Heart right ventricle (tissue), 16 donors: ENCODE measurements at regions not wholly inside any gene's neighbourhood (a gene's known extent, or its start where the extent isn't known, plus 50 kb on each side); places are given as distances from the start of the nearest gene placed in this dataset.

Experiments
- ATAC-seq, 8 donors: fragments of 200-7000 bp; cut with Tn5 transposase; one replicate each; pipeline ENCODE4 v1.9.1; 2020; ENCODE audit warnings: mild to moderate bottlenecking in 8 of 8, moderate library complexity in 8 of 8, moderate number of reproducible peaks in 1 of 8
- DNase-seq, 2 donors: peaks; one replicate each; pipeline ENCODE4 v3.0.0-alpha.2; 2020
- H3K27ac ChIP-seq, 10 donors: fragments of 200-600 bp; sonication (generic) in 2 of 10; one replicate each; pipeline versions ENCODE4 v1.5.0 to v1.8.0; 2020 to 2022; ENCODE audit warnings: mild to moderate bottlenecking in 3 of 10
- H3K27me3 ChIP-seq, 7 donors: fragments of 200-600 bp; one replicate each; pipeline ENCODE4 v1.8.0; 2021 to 2022; ENCODE audit warnings: mild to moderate bottlenecking in 2 of 7
- H3K36me3 ChIP-seq, 9 donors: fragments of 200-600 bp; sonication (generic) in 1 of 9; one replicate each; pipeline versions ENCODE4 v1.5.0 to v1.8.0; 2020 to 2022; ENCODE audit warnings: mild to moderate bottlenecking in 2 of 9
- H3K4me1 ChIP-seq, 9 donors: fragments of 200-600 bp; sonication (generic) in 1 of 9; one replicate each; pipeline versions ENCODE4 v1.5.0 to v1.8.0; 2020 to 2022; ENCODE audit warnings: mild to moderate bottlenecking in 4 of 9
- H3K4me3 ChIP-seq, 10 donors: fragments of 200-600 bp; sonication (generic) in 2 of 10; one replicate each; pipeline versions ENCODE4 v1.5.0 to v1.8.0; 2020 to 2022; ENCODE audit warnings: mild to moderate bottlenecking in 7 of 10, moderate library complexity in 2 of 10
- H3K9me3 ChIP-seq, 11 donors: fragments of 200-600 bp in 10 of 11; sonication (generic) in 2 of 11; one replicate each; pipeline versions ENCODE4 v1.5.0 to v1.8.0; 2013 to 2022; ENCODE audit warnings: mild to moderate bottlenecking in 2 of 11, control low read depth in 1 of 11, moderate library complexity in 1 of 11
- WGBS, 2 donors: extraction: QIAGEN DNeasy Blood & Tissue Kit; methylation state at CpG; one replicate each; pipeline ENCODE4 v1.1.7; 2013; ENCODE audit warnings: inconsistent platforms in 1 of 2; 5-methylcytosine and 5-hydroxymethylcytosine counted together
- intact Hi-C, 10 donors: fragments of 100-400 bp; cut with DNase I; formaldehyde crosslinking; loops; one replicate each; pipeline versions ENCODE4 v1.11.1 to v1.14.2; 2022
- TF ChIP-seq, protein P1 (sequence below), 9 donors: fragments of 200-600 bp; sonication (generic) in 2 of 9; IDR thresholded peaks; one replicate each; pipeline versions ENCODE4 v1.5.0 to v1.8.0; 2021 to 2022; ENCODE audit warnings: antibody characterized with exemption in 9 of 9, mild to moderate bottlenecking in 5 of 9, moderate library complexity in 1 of 9
- donor health status: Arrhythmogenic right ventricular cardiomyopathy.
- donor health status: ischemic (EF 13 %, LVEDD 7.1; RV severe dilation, severe dysfunction).
- donor health status: healthy with polysubstance abuse.
- donor health status: DM: no; HTN: yes; CAD: no.
- donor health status: DM: no; HTN: no; CAD: no.
- donor health status: ischemic (EF 25% LVEDD 6.9; RV normal size, moderate dysfunction).
- donor health status: ischemic (EF 25% LVEDD 5.7; RV mildly dilated, moderate dysfunction).
- donor health status: healthy.
- donor health status: DM: yes; HTN: yes; CAD: no.
- donor health status: Ischemic cardiomyopathy.
- donor health status: ischemic (EF 35%, LVEDD 5.7; RV mildly dilated, moderate dysfunction).
- donor health status: nonischemic (EF 11% LVEDD 7.7; RV severe dilation, severe dysfunction).
- donor health status: DM: yes; HTN: yes; CAD: no.
- donor health status: PGD.
- donor health status: ischemic (EF 29% LVEDD 5.4; RV normal size, mild dysfunction).
- donor health status: nonischemic (EF 23%, LVEDD 6.1; RV moderate dilation, normal function).

DNA sequence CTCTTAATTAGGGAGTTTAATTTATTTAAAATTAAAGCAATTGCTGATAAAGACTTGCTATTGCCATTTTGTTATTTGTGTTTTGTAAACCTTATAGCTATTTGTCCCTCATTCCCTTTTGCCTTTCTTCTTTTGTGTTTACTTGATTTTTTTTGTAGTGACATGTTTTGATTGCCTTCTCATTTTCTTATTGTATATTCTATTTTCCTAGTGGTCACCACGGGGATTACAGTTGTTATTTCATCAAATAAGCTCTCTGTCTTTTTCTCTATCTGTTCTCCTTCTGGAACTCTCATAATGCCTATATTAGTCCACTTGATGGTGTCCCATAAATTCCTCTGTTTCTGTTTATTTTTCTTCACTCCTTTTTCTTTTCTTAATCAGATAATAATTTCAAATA lies 64.4 kb upstream of the FRY start:
- ATAC-seq, result no peak
- TF ChIP-seq, protein P1, sequence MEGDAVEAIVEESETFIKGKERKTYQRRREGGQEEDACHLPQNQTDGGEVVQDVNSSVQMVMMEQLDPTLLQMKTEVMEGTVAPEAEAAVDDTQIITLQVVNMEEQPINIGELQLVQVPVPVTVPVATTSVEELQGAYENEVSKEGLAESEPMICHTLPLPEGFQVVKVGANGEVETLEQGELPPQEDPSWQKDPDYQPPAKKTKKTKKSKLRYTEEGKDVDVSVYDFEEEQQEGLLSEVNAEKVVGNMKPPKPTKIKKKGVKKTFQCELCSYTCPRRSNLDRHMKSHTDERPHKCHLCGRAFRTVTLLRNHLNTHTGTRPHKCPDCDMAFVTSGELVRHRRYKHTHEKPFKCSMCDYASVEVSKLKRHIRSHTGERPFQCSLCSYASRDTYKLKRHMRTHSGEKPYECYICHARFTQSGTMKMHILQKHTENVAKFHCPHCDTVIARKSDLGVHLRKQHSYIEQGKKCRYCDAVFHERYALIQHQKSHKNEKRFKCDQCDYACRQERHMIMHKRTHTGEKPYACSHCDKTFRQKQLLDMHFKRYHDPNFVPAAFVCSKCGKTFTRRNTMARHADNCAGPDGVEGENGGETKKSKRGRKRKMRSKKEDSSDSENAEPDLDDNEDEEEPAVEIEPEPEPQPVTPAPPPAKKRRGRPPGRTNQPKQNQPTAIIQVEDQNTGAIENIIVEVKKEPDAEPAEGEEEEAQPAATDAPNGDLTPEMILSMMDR (IDR thresholded peaks at IDR 0.05), result peak in 4 of 9 donors; percentile 7 to 27 (median 22)
- DNase-seq, result no peak
- H3K27ac ChIP-seq, result no peak overlapping the region
- no peak overlapping the region for H3K4me3 ChIP-seq
- no peaks in the 10 kb centered on the region for H3K27me3 ChIP-seq
- H3K4me1 ChIP-seq, result peaks cover 0 to 83% (median 53%) of the 10 kb centered on the region in 9 donors
- peaks cover 0 to 5% (median 0%) of the 10 kb centered on the region in 11 donors for H3K9me3 ChIP-seq
- H3K36me3 ChIP-seq, result no peaks in the 10 kb centered on the region
- intact Hi-C loops, result loop anchor here in 1 of 10 donors (5.0 kb wide), 1 partner anchor 55 kb away; no protein-coding TSS in a partner anchor
- 88 to 95% methylated on average over 1 of the region's 1 CpG for WGBS, 2 donors

DNA sequence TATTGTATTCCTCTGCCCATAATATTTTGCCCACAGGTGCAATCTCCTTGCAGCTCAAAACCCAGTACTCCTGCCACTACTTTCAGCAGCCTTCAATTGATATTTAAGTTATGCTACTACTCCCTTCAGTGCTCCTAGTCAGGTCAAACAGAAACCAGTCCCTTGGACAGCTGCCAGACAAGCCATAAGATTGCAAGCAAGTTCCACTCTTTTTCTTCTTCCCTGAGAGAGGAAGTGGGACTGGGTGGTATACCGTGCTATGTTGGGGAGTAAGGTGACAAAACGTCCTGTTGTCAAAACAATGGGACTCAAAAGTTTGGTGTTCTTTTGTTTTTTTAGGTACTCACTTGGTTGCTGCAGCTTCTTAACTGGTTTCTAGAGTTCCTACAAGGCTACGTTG lies 63.1 kb upstream of the FRY start:
- H3K27ac ChIP-seq, result peak overlapping the region in 1 of 10 donors; percentile 6
- no peak overlapping the region for H3K4me3 ChIP-seq
- no peaks in the 10 kb centered on the region for H3K27me3 ChIP-seq
- ATAC-seq (peak in 5 of 8 donors; percentile 54 to 77 (median 57)), DNase-seq (peak in 1 of 2 donors; percentile 67)
- intact Hi-C loops, result loop anchor here in 1 of 10 donors (5.0 kb wide), 1 partner anchor 56 kb away; no protein-coding TSS in a partner anchor
- 46 to 59% methylated on average over 3 of the region's 3 CpGs for WGBS, 2 donors
- H3K36me3 ChIP-seq, result no peaks in the 10 kb centered on the region
- H3K9me3 ChIP-seq, result peaks cover 0 to 5% (median 0%) of the 10 kb centered on the region in 11 donors
- H3K4me1 ChIP-seq, result peaks cover 0 to 82% (median 48%) of the 10 kb centered on the region in 9 donors
- TF ChIP-seq, protein P1 (IDR thresholded peaks at IDR 0.05), result no peak

DNA sequence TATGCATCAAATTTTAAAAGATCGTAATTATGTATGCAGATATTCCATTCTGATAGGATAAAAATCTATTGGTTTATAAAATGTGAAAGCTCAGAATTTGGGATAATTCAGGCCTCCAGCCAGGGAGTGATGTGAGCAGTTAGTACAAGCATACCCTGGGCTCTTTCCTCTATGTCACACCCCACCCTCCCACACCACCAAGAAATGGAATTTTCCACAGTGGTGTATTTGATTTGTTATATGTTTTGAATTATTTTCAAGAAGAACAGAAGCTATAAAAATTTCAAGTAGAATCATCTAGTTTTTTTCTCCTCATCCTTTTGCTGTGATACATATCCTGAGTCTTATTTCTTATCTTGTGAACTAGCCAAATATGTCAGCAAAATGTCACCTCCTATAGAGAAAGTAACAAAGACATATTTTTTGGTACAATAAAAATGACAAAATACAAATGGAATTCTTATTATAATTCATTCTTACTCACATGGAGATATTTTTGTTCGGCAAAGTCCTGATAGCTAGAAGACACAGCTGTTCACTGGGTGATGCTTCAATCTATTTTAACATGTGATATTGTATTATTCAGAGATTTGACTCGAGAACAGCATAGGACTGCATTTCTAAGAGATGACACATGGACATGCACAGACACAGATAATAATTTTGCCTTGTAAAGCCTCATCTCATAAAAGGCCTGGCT lies 61.2 kb upstream of the FRY start:
- peaks cover 0 to 5% (median 0%) of the 10 kb centered on the region in 11 donors for H3K9me3 ChIP-seq
- no peaks in the 10 kb centered on the region for H3K27me3 ChIP-seq
- TF ChIP-seq, protein P1 (IDR thresholded peaks at IDR 0.05), result no peak
- H3K4me1 ChIP-seq, result peaks cover 0 to 64% (median 38%) of the 10 kb centered on the region in 9 donors
- intact Hi-C loops, result loop anchor here in 1 of 10 donors (5.0 kb wide), 1 partner anchor 48 kb away; no protein-coding TSS in a partner anchor
- peak overlapping the region in 2 of 10 donors; percentile 5 to 9 for H3K27ac ChIP-seq
- no peak overlapping the region for H3K4me3 ChIP-seq
- DNase-seq (no peak), ATAC-seq (peak in 3 of 8 donors; percentile 29 to 47 (median 31))
- no peaks in the 10 kb centered on the region for H3K36me3 ChIP-seq
- WGBS, 2 donors, result 28 to 47% methylated on average over 3 of the region's 3 CpGs

DNA sequence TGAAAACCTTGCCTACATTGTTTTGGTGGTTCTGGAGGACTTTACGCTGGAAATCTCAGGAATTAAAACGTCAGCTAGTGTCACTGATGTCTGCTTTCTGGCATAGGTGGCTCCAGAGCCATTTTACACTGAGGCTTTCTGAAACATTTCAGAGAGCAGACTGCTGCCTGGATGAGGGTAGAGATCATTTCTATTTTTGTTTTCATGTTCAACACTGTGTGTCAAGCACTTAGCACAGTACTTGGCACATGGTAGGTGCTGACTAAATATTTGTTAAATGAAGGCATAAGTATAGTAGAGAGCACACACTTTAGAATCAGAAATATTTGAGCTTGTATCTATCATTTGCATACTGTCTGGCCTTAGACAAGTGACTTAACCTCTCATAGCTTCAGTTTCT lies 59.1 kb upstream of the FRY start:
- no peak overlapping the region for H3K4me3 ChIP-seq
- H3K27me3 ChIP-seq, result no peaks in the 10 kb centered on the region
- DNase-seq (no peak), ATAC-seq (peak; percentile 16 to 89 (median 74))
- H3K36me3 ChIP-seq, result no peaks in the 10 kb centered on the region
- H3K4me1 ChIP-seq, result peaks cover 0 to 52% (median 25%) of the 10 kb centered on the region in 9 donors
- intact Hi-C loops, result loop anchor here in 1 of 10 donors (5.0 kb wide), 1 partner anchor 50 kb away; no protein-coding TSS in a partner anchor
- no peaks in the 10 kb centered on the region for H3K9me3 ChIP-seq
- TF ChIP-seq, protein P1 (IDR thresholded peaks at IDR 0.05), result no peak
- peak overlapping the region in 6 of 10 donors; percentile 1 to 67 (median 53) for H3K27ac ChIP-seq
- 72 to 84% methylated on average over 2 of the region's 2 CpGs for WGBS, 2 donors
